H1 (cell line): ENCODE measurements at regions not wholly inside any gene's neighbourhood (a gene's known extent, or its start where the extent isn't known, plus 50 kb on each side); places are given as distances from the start of the nearest gene placed in this dataset.

Experiments
- CTCF ChIA-PET: fragments of 300-600 bp; sonication (Branson Sonifier 250); formaldehyde crosslinking; loops from one replicate; lab custom pipeline; 2021; ENCODE audit not compliant: partially characterized antibody; lab: Charles Lee
- POLR2A ChIA-PET: fragments of 300-600 bp; sonication (Branson Sonifier 250); formaldehyde crosslinking; loops from one replicate; lab custom pipeline; 2021; ENCODE audit warnings: inconsistent platforms; ENCODE audit not compliant: partially characterized antibody; lab: Charles Lee
- DNase-seq, 2 experiments: peaks; one replicate each; pipeline versions ENCODE4 v3.0.0 to v3.0.0-alpha.2; 2010 to 2022; ENCODE audit warnings: low spot score in 2 of 2, low read depth in 1 of 2, mixed read lengths in 1 of 2
- FAIRE-seq: peaks from 2 replicates; lab custom pipeline; 2011; peaks lifted over from hg19 to GRCh38; lab: Jason Lieb, UNC
- H2AFZ ChIP-seq: 2 replicates; pipeline ENCODE4 v1.8.1; 2012; ENCODE audit warnings: low read length, inconsistent platforms
- H2AK5ac ChIP-seq: 2 replicates; pipeline ENCODE4 v1.6.1; 2013; ENCODE audit warnings: low read depth, low read length
- H2BK120ac ChIP-seq: replicated peaks from 2 replicates; pipeline ENCODE3; 2013; ENCODE audit warnings: low read depth, low read length, inconsistent platforms
- H2BK12ac ChIP-seq: 2 replicates; pipeline ENCODE4 v1.6.1; 2013; ENCODE audit warnings: low read depth, low read length
- H2BK15ac ChIP-seq: 2 replicates; pipeline ENCODE4 v1.6.1; 2013; ENCODE audit warnings: low read length
- H2BK20ac ChIP-seq: 2 replicates; pipeline ENCODE4 v1.6.1; 2013; ENCODE audit warnings: low read length
- H2BK5ac ChIP-seq: 2 replicates; pipeline ENCODE4 v1.6.1; 2013; ENCODE audit warnings: low read depth, low read length
- H3K14ac ChIP-seq: 2 replicates; pipeline ENCODE4 v1.6.1; 2013; ENCODE audit warnings: inconsistent platforms; ENCODE audit not compliant: insufficient read length
- H3K18ac ChIP-seq: 2 replicates; pipeline ENCODE4 v1.6.1; 2013; ENCODE audit warnings: low read length; ENCODE audit errors: extremely low read depth
- H3K23ac ChIP-seq: 2 replicates; pipeline ENCODE4 v1.6.1; 2013; ENCODE audit warnings: inconsistent platforms; ENCODE audit not compliant: insufficient read length
- H3K23me2 ChIP-seq: 2 replicates; pipeline ENCODE4 v1.6.1; 2013; ENCODE audit warnings: low read depth, low read length
- H3K27ac ChIP-seq: 2 replicates; pipeline ENCODE4 v1.6.1; 2011; ENCODE audit warnings: low read depth, low read length, inconsistent platforms
- H3K27me3 ChIP-seq, 4 experiments: replicated peaks in 1 of 4; 1 replicate in 1 of 4; 2 replicates in 3 of 4; pipeline versions ENCODE4 v1.6.1 to v1.8.1; 2011 to 2013; ENCODE audit warnings: low read length in 3 of 4, mild to moderate bottlenecking in 3 of 4, inconsistent platforms in 2 of 4, mixed read lengths in 2 of 4, moderate library complexity in 1 of 4; ENCODE audit not compliant: control insufficient read depth in 3 of 4, insufficient read depth in 3 of 4; ENCODE audit errors: extremely low read depth in 1 of 4
- H3K36me3 ChIP-seq, 4 experiments: 2 replicates each; pipeline versions ENCODE4 v1.6.1 to v1.8.1; 2011 to 2013; ENCODE audit warnings: mild to moderate bottlenecking in 4 of 4, low read length in 3 of 4, moderate library complexity in 2 of 4, control low read depth in 1 of 4, inconsistent platforms in 1 of 4; ENCODE audit not compliant: insufficient read depth in 4 of 4, control insufficient read depth in 2 of 4
- H3K4ac ChIP-seq: replicated peaks from 2 replicates; pipeline ENCODE3; 2013; ENCODE audit warnings: low read length, low read depth, mixed read lengths, inconsistent platforms; ENCODE audit not compliant: insufficient read length
- H3K4me1 ChIP-seq, 4 experiments: replicated peaks in 1 of 4; 1 replicate in 1 of 4; 2 replicates in 3 of 4; pipeline versions ENCODE4 v1.6.1 to v1.8.1; 2011 to 2013; ENCODE audit warnings: low read length in 3 of 4, inconsistent platforms in 2 of 4, mixed read lengths in 1 of 4; ENCODE audit not compliant: insufficient read depth in 4 of 4, control insufficient read depth in 3 of 4
- H3K4me2 ChIP-seq, 2 experiments: 2 replicates each; pipeline versions ENCODE4 v1.6.1 to v1.8.1; 2011 to 2013; ENCODE audit warnings: low read depth in 2 of 2, low read length in 2 of 2, control low read depth in 1 of 2, inconsistent platforms in 1 of 2, mild to moderate bottlenecking in 1 of 2; ENCODE audit not compliant: insufficient read depth in 1 of 2
- H3K4me3 ChIP-seq, 4 experiments: fragments of 200-600, 300-600 bp in 1 of 4; sonication (generic), shearing (Covaris generic), sonication (Bioruptor Twin) in 1 of 4; 2 replicates each; pipeline versions ENCODE4 v1.5.1 to v1.8.1; 2011 to 2016; ENCODE audit warnings: low read length in 4 of 4, low read depth in 3 of 4, control low read depth in 2 of 4, inconsistent platforms in 2 of 4, mild to moderate bottlenecking in 2 of 4, mixed read lengths in 1 of 4, moderate library complexity in 1 of 4; ENCODE audit not compliant: insufficient read depth in 2 of 4; ENCODE audit errors: extremely low read depth in 1 of 4
- H3K56ac ChIP-seq: replicated peaks from 2 replicates; pipeline ENCODE3; 2013; ENCODE audit warnings: low read depth, mild to moderate bottlenecking, mixed read lengths, low read length, inconsistent platforms; ENCODE audit not compliant: insufficient read length
- H3K79me1 ChIP-seq: 2 replicates; pipeline ENCODE4 v1.6.1; 2013; ENCODE audit warnings: low read depth, low read length, control low read depth
- H3K79me2 ChIP-seq, 2 experiments: 2 replicates each; pipeline versions ENCODE4 v1.6.1 to v1.8.1; 2012 to 2013; ENCODE audit warnings: low read length in 2 of 2, mild to moderate bottlenecking in 2 of 2, inconsistent platforms in 1 of 2; ENCODE audit not compliant: insufficient read depth in 2 of 2, control insufficient read depth in 1 of 2
- H3K9ac ChIP-seq, 4 experiments: replicated peaks in 1 of 4; 1 replicate in 1 of 4; 2 replicates in 3 of 4; pipeline versions ENCODE4 v1.6.1 to v1.8.1; 2011 to 2013; ENCODE audit warnings: low read depth in 3 of 4, low read length in 3 of 4, control low read depth in 2 of 4, mild to moderate bottlenecking in 2 of 4, moderate library complexity in 2 of 4, inconsistent platforms in 1 of 4; ENCODE audit errors: extremely low read depth in 1 of 4
- H3K9me3 ChIP-seq, 2 experiments: 2 replicates each; pipeline versions ENCODE4 v1.6.1 to v1.8.1; 2012 to 2013; ENCODE audit warnings: mild to moderate bottlenecking in 2 of 2, moderate library complexity in 2 of 2, control low read depth in 1 of 2, inconsistent platforms in 1 of 2, low read depth in 1 of 2, low read length in 1 of 2, mixed read lengths in 1 of 2; ENCODE audit not compliant: insufficient read depth in 2 of 2
- H4K20me1 ChIP-seq, 2 experiments: replicated peaks in 1 of 2; 2 replicates each; pipeline versions ENCODE3 to v1.8.1; 2011 to 2013; ENCODE audit warnings: inconsistent platforms in 2 of 2, low read length in 2 of 2, mild to moderate bottlenecking in 1 of 2; ENCODE audit not compliant: insufficient read depth in 2 of 2, control insufficient read depth in 1 of 2
- H4K5ac ChIP-seq: 2 replicates; pipeline ENCODE4 v1.6.1; 2013; ENCODE audit warnings: low read length, low read depth, mixed read lengths, inconsistent platforms; ENCODE audit not compliant: insufficient read length
- H4K8ac ChIP-seq: 2 replicates; pipeline ENCODE4 v1.8.0; 2013; ENCODE audit warnings: mild to moderate bottlenecking, moderate library complexity, low read length, inconsistent platforms; ENCODE audit not compliant: insufficient read depth; ENCODE audit errors: extremely low read depth
- H4K91ac ChIP-seq: replicated peaks from 2 replicates; pipeline ENCODE3; 2013; ENCODE audit warnings: low read length, mixed read lengths, inconsistent platforms; ENCODE audit not compliant: insufficient read length
- ASH2L ChIP-seq: fragments of 200-600, 300-600 bp; sonication (generic); IDR thresholded peaks from one replicate; pipeline ENCODE4 v1.7.1; 2017; ENCODE audit warnings: low read length
- ATF3 ChIP-seq: IDR thresholded peaks from 2 replicates; pipeline ENCODE4 v1.6.1; 2011; ENCODE audit warnings: low read depth, mild to moderate bottlenecking, low read length; ENCODE audit not compliant: insufficient read depth
- CHD2 ChIP-seq: IDR thresholded peaks from 2 replicates; pipeline ENCODE4 v1.6.1; 2012; ENCODE audit warnings: low read length, improper control_type of control experiment
- E2F6 ChIP-seq: IDR thresholded peaks from 2 replicates; pipeline ENCODE4 v1.6.1; 2012; ENCODE audit warnings: inconsistent platforms
- EZH2 ChIP-seq: fragments of 200-600 bp; sonication (generic); IDR thresholded peaks from 2 replicates; pipeline ENCODE4 v1.7.1; 2012; ENCODE audit warnings: low read depth, mild to moderate bottlenecking, moderate library complexity, low read length, inconsistent platforms; ENCODE audit not compliant: severe bottlenecking
- GABPA ChIP-seq: IDR thresholded peaks from 2 replicates; pipeline ENCODE4 v1.6.1; 2011; ENCODE audit warnings: mild to moderate bottlenecking, low read length, moderate library complexity, borderline replicate concordance; ENCODE audit not compliant: insufficient read depth
- MAFK ChIP-seq: IDR thresholded peaks from 2 replicates; pipeline ENCODE4 v1.6.1; 2012; ENCODE audit warnings: low read depth, mild to moderate bottlenecking, improper control_type of control experiment, low read length
- NRF1 ChIP-seq: IDR thresholded peaks from 2 replicates; pipeline ENCODE4 v1.6.1; 2011; ENCODE audit warnings: mild to moderate bottlenecking, low read depth, low read length, improper control_type of control experiment
- POU5F1 ChIP-seq: IDR thresholded peaks from 2 replicates; pipeline ENCODE4 v1.6.1; 2011; ENCODE audit warnings: low read depth, mild to moderate bottlenecking, low read length, moderate library complexity
- RFX5 ChIP-seq: IDR thresholded peaks from 2 replicates; pipeline ENCODE4 v1.6.1; 2011; ENCODE audit warnings: low read depth, low read length, improper control_type of control experiment, borderline replicate concordance
- TAF7 ChIP-seq: optimal IDR thresholded peaks from 2 replicates; pipeline ENCODE3; 2011; ENCODE audit warnings: low read depth, mild to moderate bottlenecking, inconsistent platforms, low read length, moderate library complexity, borderline replicate concordance
- WGBS, 2 experiments: shearing (Covaris generic) in 1 of 2; methylation state at CpG; one replicate each; pipeline versions ENCODE4 v1.1.6 to v1.1.7; 2013 to 2015; ENCODE audit warnings: low lambda C conversion rate in 2 of 2, mixed read lengths in 2 of 2, inconsistent platforms in 1 of 2, low coverage in 1 of 2, missing lambda C conversion rate in 1 of 2; ENCODE audit not compliant: insufficient replicate concordance in 2 of 2, insufficient coverage in 1 of 2, insufficient read length in 1 of 2; ENCODE audit errors: extremely low coverage in 1 of 2, missing lambda C conversion rate in 1 of 2; 5-methylcytosine and 5-hydroxymethylcytosine counted together
- TF ChIP-seq, protein P1 (sequence below): IDR thresholded peaks from 2 replicates; pipeline ENCODE4 v1.6.1; 2011; ENCODE audit warnings: low read length, improper control_type of control experiment

DNA sequence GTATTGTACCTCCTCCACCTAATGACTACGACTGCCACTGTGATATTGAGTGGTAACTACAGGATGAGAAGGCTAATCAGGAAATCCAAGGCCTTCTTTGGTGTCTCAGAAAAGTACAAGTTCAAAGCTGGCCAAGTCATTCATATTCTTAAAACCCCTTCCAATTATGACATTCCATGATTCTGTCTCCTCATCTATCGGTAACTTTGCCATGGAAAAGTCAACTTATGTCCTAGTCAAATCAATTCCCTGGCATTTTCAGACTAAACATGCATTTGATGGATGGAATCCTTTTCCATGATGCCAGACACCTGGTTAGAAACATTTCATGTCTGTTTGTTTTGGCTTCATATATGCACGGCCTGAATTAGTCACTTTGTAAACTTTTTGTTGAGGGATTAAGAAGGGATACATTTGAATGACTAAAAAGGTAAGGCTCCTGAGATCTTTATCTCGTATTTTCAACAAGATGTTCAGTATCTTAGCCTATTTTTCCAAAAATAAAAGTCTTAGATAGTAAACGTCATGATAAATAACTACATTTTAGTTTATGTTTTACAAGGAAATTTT lies 186.5 kb downstream of the NHLRC3 start:
- no peak for FAIRE-seq
- POLR2A ChIA-PET = no interaction called here
- Histone ChIP-seq H3K36me3 (no peaks in the 10 kb centered on the region), H2BK120ac (no peak overlapping the region), H4K91ac (no peak overlapping the region), H2BK15ac (no peak overlapping the region), H3K4me1 (no peaks in the 10 kb centered on the region), H3K4me3 (no peak overlapping the region), H3K27ac (no peak overlapping the region), H4K5ac (no peak overlapping the region), H3K9ac (no peak overlapping the region), H2AK5ac (no peak overlapping the region), H3K23ac (no peak overlapping the region), H2BK5ac (no peak overlapping the region), H3K23me2 (no peaks in the 10 kb centered on the region), H3K18ac (no peak overlapping the region), H3K56ac (no peak overlapping the region), H2BK12ac (no peak overlapping the region), H3K9me3 (no peaks in the 10 kb centered on the region), H2AFZ (no peak overlapping the region), H3K79me1 (no peaks in the 10 kb centered on the region), H2BK20ac (no peak overlapping the region), H3K4ac (no peak overlapping the region), H3K79me2 (no peaks in the 10 kb centered on the region), H4K20me1 (no peaks in the 10 kb centered on the region), H3K14ac (no peak overlapping the region), H3K27me3 (no peaks in the 10 kb centered on the region), H4K8ac (no peak overlapping the region), H3K4me2 (no peak overlapping the region)
- DNase-seq = no peak
- 82% methylated on average over 5 of the region's 5 CpGs; no CpG with 5 or more reads in 1 of the 2 experiments for WGBS, 2 experiments
- CTCF ChIA-PET = interaction anchor here (0.9 kb wide), 1 partner anchor 173 kb away, joined by 7 read pairs; no protein-coding TSS in a partner anchor
- TF ChIP-seq E2F6 = no peak
- TF ChIP-seq ATF3 = no peak
- no peak for TF ChIP-seq NRF1
- TF ChIP-seq MAFK = no peak
- no peak for TF ChIP-seq POU5F1
- TF ChIP-seq TAF7 = no peak
- no peak for TF ChIP-seq ASH2L
- TF ChIP-seq, protein P1, sequence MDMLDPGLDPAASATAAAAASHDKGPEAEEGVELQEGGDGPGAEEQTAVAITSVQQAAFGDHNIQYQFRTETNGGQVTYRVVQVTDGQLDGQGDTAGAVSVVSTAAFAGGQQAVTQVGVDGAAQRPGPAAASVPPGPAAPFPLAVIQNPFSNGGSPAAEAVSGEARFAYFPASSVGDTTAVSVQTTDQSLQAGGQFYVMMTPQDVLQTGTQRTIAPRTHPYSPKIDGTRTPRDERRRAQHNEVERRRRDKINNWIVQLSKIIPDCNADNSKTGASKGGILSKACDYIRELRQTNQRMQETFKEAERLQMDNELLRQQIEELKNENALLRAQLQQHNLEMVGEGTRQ = no peak
- no peak for TF ChIP-seq EZH2
- TF ChIP-seq CHD2 = no peak
- TF ChIP-seq GABPA = no peak
- TF ChIP-seq RFX5 = no peak
